H1 (cell line): ENCODE measurements at regions not wholly inside any gene's neighbourhood (a gene's known extent, or its start where the extent isn't known, plus 50 kb on each side); places are given as distances from the start of the nearest gene placed in this dataset.

Source experiments
- CTCF ChIA-PET: fragments of 300-600 bp; sonication (Branson Sonifier 250); formaldehyde crosslinking; loops from one replicate; lab custom pipeline; 2021; ENCODE audit not compliant: partially characterized antibody; lab: Charles Lee
- POLR2A ChIA-PET: fragments of 300-600 bp; sonication (Branson Sonifier 250); formaldehyde crosslinking; loops from one replicate; lab custom pipeline; 2021; ENCODE audit warnings: inconsistent platforms; ENCODE audit not compliant: partially characterized antibody; lab: Charles Lee
- DNase-seq, 2 experiments: peaks; one replicate each; pipeline versions ENCODE4 v3.0.0 to v3.0.0-alpha.2; 2010 to 2022; ENCODE audit warnings: low spot score in 2 of 2, low read depth in 1 of 2, mixed read lengths in 1 of 2
- FAIRE-seq: peaks from 2 replicates; lab custom pipeline; 2011; peaks lifted over from hg19 to GRCh38; lab: Jason Lieb, UNC
- H2AFZ ChIP-seq: 2 replicates; pipeline ENCODE4 v1.8.1; 2012; ENCODE audit warnings: low read length, inconsistent platforms
- H2AK5ac ChIP-seq: 2 replicates; pipeline ENCODE4 v1.6.1; 2013; ENCODE audit warnings: low read depth, low read length
- H2BK120ac ChIP-seq: replicated peaks from 2 replicates; pipeline ENCODE3; 2013; ENCODE audit warnings: low read depth, low read length, inconsistent platforms
- H2BK12ac ChIP-seq: 2 replicates; pipeline ENCODE4 v1.6.1; 2013; ENCODE audit warnings: low read depth, low read length
- H2BK15ac ChIP-seq: 2 replicates; pipeline ENCODE4 v1.6.1; 2013; ENCODE audit warnings: low read length
- H2BK20ac ChIP-seq: 2 replicates; pipeline ENCODE4 v1.6.1; 2013; ENCODE audit warnings: low read length
- H2BK5ac ChIP-seq: 2 replicates; pipeline ENCODE4 v1.6.1; 2013; ENCODE audit warnings: low read depth, low read length
- H3K14ac ChIP-seq: 2 replicates; pipeline ENCODE4 v1.6.1; 2013; ENCODE audit warnings: inconsistent platforms; ENCODE audit not compliant: insufficient read length
- H3K18ac ChIP-seq: 2 replicates; pipeline ENCODE4 v1.6.1; 2013; ENCODE audit warnings: low read length; ENCODE audit errors: extremely low read depth
- H3K23ac ChIP-seq: 2 replicates; pipeline ENCODE4 v1.6.1; 2013; ENCODE audit warnings: inconsistent platforms; ENCODE audit not compliant: insufficient read length
- H3K23me2 ChIP-seq: 2 replicates; pipeline ENCODE4 v1.6.1; 2013; ENCODE audit warnings: low read depth, low read length
- H3K27ac ChIP-seq: 2 replicates; pipeline ENCODE4 v1.6.1; 2011; ENCODE audit warnings: low read depth, low read length, inconsistent platforms
- H3K27me3 ChIP-seq, 4 experiments: replicated peaks in 1 of 4; 1 replicate in 1 of 4; 2 replicates in 3 of 4; pipeline versions ENCODE4 v1.6.1 to v1.8.1; 2011 to 2013; ENCODE audit warnings: low read length in 3 of 4, mild to moderate bottlenecking in 3 of 4, inconsistent platforms in 2 of 4, mixed read lengths in 2 of 4, moderate library complexity in 1 of 4; ENCODE audit not compliant: control insufficient read depth in 3 of 4, insufficient read depth in 3 of 4; ENCODE audit errors: extremely low read depth in 1 of 4
- H3K36me3 ChIP-seq, 4 experiments: 2 replicates each; pipeline versions ENCODE4 v1.6.1 to v1.8.1; 2011 to 2013; ENCODE audit warnings: mild to moderate bottlenecking in 4 of 4, low read length in 3 of 4, moderate library complexity in 2 of 4, control low read depth in 1 of 4, inconsistent platforms in 1 of 4; ENCODE audit not compliant: insufficient read depth in 4 of 4, control insufficient read depth in 2 of 4
- H3K4ac ChIP-seq: replicated peaks from 2 replicates; pipeline ENCODE3; 2013; ENCODE audit warnings: low read length, low read depth, mixed read lengths, inconsistent platforms; ENCODE audit not compliant: insufficient read length
- H3K4me1 ChIP-seq, 4 experiments: replicated peaks in 1 of 4; 1 replicate in 1 of 4; 2 replicates in 3 of 4; pipeline versions ENCODE4 v1.6.1 to v1.8.1; 2011 to 2013; ENCODE audit warnings: low read length in 3 of 4, inconsistent platforms in 2 of 4, mixed read lengths in 1 of 4; ENCODE audit not compliant: insufficient read depth in 4 of 4, control insufficient read depth in 3 of 4
- H3K4me2 ChIP-seq, 2 experiments: 2 replicates each; pipeline versions ENCODE4 v1.6.1 to v1.8.1; 2011 to 2013; ENCODE audit warnings: low read depth in 2 of 2, low read length in 2 of 2, control low read depth in 1 of 2, inconsistent platforms in 1 of 2, mild to moderate bottlenecking in 1 of 2; ENCODE audit not compliant: insufficient read depth in 1 of 2
- H3K4me3 ChIP-seq, 4 experiments: fragments of 200-600, 300-600 bp in 1 of 4; sonication (generic), shearing (Covaris generic), sonication (Bioruptor Twin) in 1 of 4; 2 replicates each; pipeline versions ENCODE4 v1.5.1 to v1.8.1; 2011 to 2016; ENCODE audit warnings: low read length in 4 of 4, low read depth in 3 of 4, control low read depth in 2 of 4, inconsistent platforms in 2 of 4, mild to moderate bottlenecking in 2 of 4, mixed read lengths in 1 of 4, moderate library complexity in 1 of 4; ENCODE audit not compliant: insufficient read depth in 2 of 4; ENCODE audit errors: extremely low read depth in 1 of 4
- H3K56ac ChIP-seq: replicated peaks from 2 replicates; pipeline ENCODE3; 2013; ENCODE audit warnings: low read depth, mild to moderate bottlenecking, mixed read lengths, low read length, inconsistent platforms; ENCODE audit not compliant: insufficient read length
- H3K79me1 ChIP-seq: 2 replicates; pipeline ENCODE4 v1.6.1; 2013; ENCODE audit warnings: low read depth, low read length, control low read depth
- H3K79me2 ChIP-seq, 2 experiments: 2 replicates each; pipeline versions ENCODE4 v1.6.1 to v1.8.1; 2012 to 2013; ENCODE audit warnings: low read length in 2 of 2, mild to moderate bottlenecking in 2 of 2, inconsistent platforms in 1 of 2; ENCODE audit not compliant: insufficient read depth in 2 of 2, control insufficient read depth in 1 of 2
- H3K9ac ChIP-seq, 4 experiments: replicated peaks in 1 of 4; 1 replicate in 1 of 4; 2 replicates in 3 of 4; pipeline versions ENCODE4 v1.6.1 to v1.8.1; 2011 to 2013; ENCODE audit warnings: low read depth in 3 of 4, low read length in 3 of 4, control low read depth in 2 of 4, mild to moderate bottlenecking in 2 of 4, moderate library complexity in 2 of 4, inconsistent platforms in 1 of 4; ENCODE audit errors: extremely low read depth in 1 of 4
- H3K9me3 ChIP-seq, 2 experiments: 2 replicates each; pipeline versions ENCODE4 v1.6.1 to v1.8.1; 2012 to 2013; ENCODE audit warnings: mild to moderate bottlenecking in 2 of 2, moderate library complexity in 2 of 2, control low read depth in 1 of 2, inconsistent platforms in 1 of 2, low read depth in 1 of 2, low read length in 1 of 2, mixed read lengths in 1 of 2; ENCODE audit not compliant: insufficient read depth in 2 of 2
- H4K20me1 ChIP-seq, 2 experiments: replicated peaks in 1 of 2; 2 replicates each; pipeline versions ENCODE3 to v1.8.1; 2011 to 2013; ENCODE audit warnings: inconsistent platforms in 2 of 2, low read length in 2 of 2, mild to moderate bottlenecking in 1 of 2; ENCODE audit not compliant: insufficient read depth in 2 of 2, control insufficient read depth in 1 of 2
- H4K5ac ChIP-seq: 2 replicates; pipeline ENCODE4 v1.6.1; 2013; ENCODE audit warnings: low read length, low read depth, mixed read lengths, inconsistent platforms; ENCODE audit not compliant: insufficient read length
- H4K8ac ChIP-seq: 2 replicates; pipeline ENCODE4 v1.8.0; 2013; ENCODE audit warnings: mild to moderate bottlenecking, moderate library complexity, low read length, inconsistent platforms; ENCODE audit not compliant: insufficient read depth; ENCODE audit errors: extremely low read depth
- H4K91ac ChIP-seq: replicated peaks from 2 replicates; pipeline ENCODE3; 2013; ENCODE audit warnings: low read length, mixed read lengths, inconsistent platforms; ENCODE audit not compliant: insufficient read length
- CBX8 ChIP-seq: fragments of 300-800, 300-1000 bp; sonication (generic); IDR thresholded peaks from 2 replicates; pipeline ENCODE4 v1.7.1; 2016; ENCODE audit warnings: low read depth, low read length, borderline replicate concordance
- FOSL1 ChIP-seq: IDR thresholded peaks from 2 replicates; pipeline ENCODE4 v1.6.1; 2011; ENCODE audit warnings: mild to moderate bottlenecking, low read depth, low read length, moderate library complexity; ENCODE audit not compliant: insufficient read depth
- HDAC2 ChIP-seq, 2 experiments: fragments of 300-600 bp in 1 of 2; sonication (generic) in 1 of 2; IDR thresholded peaks; 2 replicates each; pipeline ENCODE4 v1.6.1; 2011 to 2012; ENCODE audit warnings: low read depth in 2 of 2, low read length in 2 of 2, mild to moderate bottlenecking in 2 of 2, moderate library complexity in 2 of 2, borderline replicate concordance in 1 of 2, inconsistent platforms in 1 of 2
- TEAD4 ChIP-seq: IDR thresholded peaks from 2 replicates; pipeline ENCODE4 v1.6.1; 2012; ENCODE audit warnings: low read depth, low read length, inconsistent platforms, mixed read lengths
- WGBS, 2 experiments: shearing (Covaris generic) in 1 of 2; methylation state at CpG; one replicate each; pipeline versions ENCODE4 v1.1.6 to v1.1.7; 2013 to 2015; ENCODE audit warnings: low lambda C conversion rate in 2 of 2, mixed read lengths in 2 of 2, inconsistent platforms in 1 of 2, low coverage in 1 of 2, missing lambda C conversion rate in 1 of 2; ENCODE audit not compliant: insufficient replicate concordance in 2 of 2, insufficient coverage in 1 of 2, insufficient read length in 1 of 2; ENCODE audit errors: extremely low coverage in 1 of 2, missing lambda C conversion rate in 1 of 2; 5-methylcytosine and 5-hydroxymethylcytosine counted together

DNA sequence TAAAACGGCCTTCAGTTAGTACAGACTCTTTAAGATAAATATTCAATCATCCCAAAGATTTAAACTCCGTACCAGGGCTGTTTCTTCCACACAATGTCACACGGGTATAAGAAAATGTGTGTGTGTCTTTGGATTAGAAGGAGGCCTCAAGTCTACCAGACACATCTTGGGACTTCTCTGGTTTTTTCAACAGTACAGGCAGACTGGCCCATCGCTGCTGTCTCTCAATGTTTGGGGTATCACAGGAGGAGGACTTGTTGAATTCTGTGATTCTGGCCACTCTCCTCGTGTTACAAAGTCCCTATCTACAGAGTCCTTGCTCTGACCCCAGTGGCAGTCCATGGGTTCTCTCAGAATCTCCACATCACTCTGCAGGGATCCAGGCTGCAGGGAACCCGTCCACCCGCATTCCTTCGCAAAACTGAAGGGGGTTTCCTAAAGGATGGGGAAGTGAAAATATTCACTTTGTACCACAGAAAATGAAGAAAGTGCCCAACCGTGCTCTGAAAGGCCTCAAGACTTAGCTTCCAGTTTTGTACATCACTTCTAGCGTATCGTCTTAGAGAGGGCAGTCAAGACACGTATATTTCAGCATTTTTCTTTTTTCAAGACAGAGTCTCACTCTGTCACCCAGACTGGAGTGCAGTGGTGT lies 373.2 kb downstream of the NPIPA8 start:
- H3K23me2 ChIP-seq: no peaks in the 10 kb centered on the region
- H4K8ac ChIP-seq: no peak overlapping the region
- H2BK15ac ChIP-seq: no peak overlapping the region
- H3K36me3 ChIP-seq: no peaks in the 10 kb centered on the region
- no peak overlapping the region for H3K9ac ChIP-seq
- H4K91ac ChIP-seq: no peak overlapping the region
- no peak overlapping the region for H4K5ac ChIP-seq
- peaks cover 0 to 3% of the 10 kb centered on the region in 2 experiments; a peak in 1 of 4 replicates for H3K9me3 ChIP-seq
- no peaks in the 10 kb centered on the region for H4K20me1 ChIP-seq
- TF ChIP-seq FOSL1 (no peak), TEAD4 (0 out of 2 replicates have a peak, but pooled peaks have one; percentile 7), HDAC2 (IDR thresholded peaks at IDR 0.05; ENCODE audit: borderline replicate concordance in 1 of 2, low read depth in 2 of 2, low read length in 2 of 2) (no peak), CBX8 (no peak)
- ChIA-PET POLR2A (no interaction called here), CTCF (no interaction called here)
- no peak overlapping the region for H3K14ac ChIP-seq
- no peak overlapping the region for H2BK12ac ChIP-seq
- no peaks in the 10 kb centered on the region for H3K79me1 ChIP-seq
- no peak overlapping the region for H2BK5ac ChIP-seq
- 87% methylated on average over 12 of the region's 12 CpGs; no CpG with 5 or more reads in 1 of the 2 experiments for WGBS, 2 experiments
- no peak overlapping the region for H3K4me3 ChIP-seq
- no peak overlapping the region for H3K56ac ChIP-seq
- no peak overlapping the region for H3K18ac ChIP-seq
- no peaks in the 10 kb centered on the region for H3K79me2 ChIP-seq
- no peak overlapping the region for H2BK20ac ChIP-seq
- DNase-seq (no peak), FAIRE-seq (no peak)
- H3K4me2 ChIP-seq: no peak overlapping the region
- no peak overlapping the region for H3K23ac ChIP-seq
- H2AFZ ChIP-seq: no peak overlapping the region
- peaks cover 0 to 5% (median 0%) of the 10 kb centered on the region in 4 experiments; a peak in 1 of 7 replicates for H3K4me1 ChIP-seq
- H2BK120ac ChIP-seq: no peak overlapping the region
- no peak overlapping the region for H3K4ac ChIP-seq
- H2AK5ac ChIP-seq: no peak overlapping the region
- H3K27ac ChIP-seq: no peak overlapping the region
- H3K27me3 ChIP-seq: no peaks in the 10 kb centered on the region
